ENCODE measurements at regions not wholly inside any gene's neighbourhood (a gene's known extent, or its start where the extent isn't known, plus 50 kb on each side); places are given as distances from the start of the nearest gene placed in this dataset.

GRCh38 chr7:138309186-138309585 is 150.9 kb upstream of the TRIM24 start:
- H3K4me3 Mint-ChIP-seq, result no peak overlapping the region
- peaks cover 12% of the 10 kb centered on the region for H3K36me3 Mint-ChIP-seq
- H3K27me3 Mint-ChIP-seq (ENCODE audit: low read depth), result no peaks in the 10 kb centered on the region
- CTCF ChIA-PET, result no interaction called here
- ATAC-seq (no peak), DNase-seq (ENCODE audit: low spot score) (no peak)
- POLR2A ChIA-PET, result no interaction called here
- H3K9me3 Mint-ChIP-seq, result peaks cover 26% of the 10 kb centered on the region
- TF ChIP-seq ZNF423 (CRISPR knock-in tag; IDR thresholded peaks at IDR 0.05) (no peak), HMGA2 (CRISPR knock-in tag; IDR thresholded peaks at IDR 0.05) (no peak), SMAD4 (CRISPR knock-in tag; IDR thresholded peaks at IDR 0.05) (no peak)
- peaks cover 8% of the 10 kb centered on the region for H3K4me1 Mint-ChIP-seq
- no peak overlapping the region for H3K27ac Mint-ChIP-seq

- TF ChIP-seq NR2C2 (CRISPR knock-in tag; IDR thresholded peaks at IDR 0.05), result no peak
- TF ChIP-seq ZMAT4 (CRISPR knock-in tag; IDR thresholded peaks at IDR 0.05), result no peak
- TF ChIP-seq SP1 (CRISPR knock-in tag; conservative IDR thresholded peaks at IDR 0.05), result no peak
- TF ChIP-seq ZNF423 (CRISPR knock-in tag; IDR thresholded peaks at IDR 0.05), result no peak
- TF ChIP-seq GABPB1 (CRISPR knock-in tag; IDR thresholded peaks at IDR 0.05), result no peak
- TF ChIP-seq CDX4 (CRISPR knock-in tag; IDR thresholded peaks at IDR 0.05; ENCODE audit: borderline replicate concordance), result no peak
- no peak for TF ChIP-seq SOX15 (CRISPR knock-in tag; IDR thresholded peaks at IDR 0.05)
- TF ChIP-seq E2F4 (CRISPR knock-in tag; IDR thresholded peaks at IDR 0.05; ENCODE audit: borderline replicate concordance, low read depth), result no peak
- TF ChIP-seq EMX1 (CRISPR knock-in tag; IDR thresholded peaks at IDR 0.05), result no peak
- no peak for TF ChIP-seq FOXK1 (CRISPR knock-in tag; IDR thresholded peaks at IDR 0.05)
- TF ChIP-seq GRHL2 (CRISPR knock-in tag; IDR thresholded peaks at IDR 0.05; ENCODE audit: insufficient replicate concordance, severe bottlenecking), result no peak
- TF ChIP-seq IRF1 (CRISPR knock-in tag; IDR thresholded peaks at IDR 0.05), result no peak
- TF ChIP-seq ATF6 (CRISPR knock-in tag; IDR thresholded peaks at IDR 0.05), result no peak
- TF ChIP-seq CREM (CRISPR knock-in tag; IDR thresholded peaks at IDR 0.05), result no peak
- no peak for TF ChIP-seq HMGXB4 (CRISPR knock-in tag; IDR thresholded peaks at IDR 0.05)
- no peak overlapping the region for H3K4me3 Mint-ChIP-seq
- no peak overlapping the region for H3K27ac Mint-ChIP-seq
- H3K4me1 Mint-ChIP-seq, result no peaks in the 10 kb centered on the region
- H3K9me3 Mint-ChIP-seq, result peaks cover 45% of the 10 kb centered on the region
- ATAC-seq (no peak), DNase-seq (ENCODE audit: low spot score) (no peak)
- H3K27me3 Mint-ChIP-seq (ENCODE audit: low read depth), result no peaks in the 10 kb centered on the region
- POLR2A ChIA-PET, result no interaction called here
- H3K36me3 Mint-ChIP-seq, result peaks cover 23% of the 10 kb centered on the region
- CTCF ChIA-PET, result no interaction called here
Measured at GRCh38 chr7:138313829-138314178, 146.3 kb upstream of the TRIM24 start.
